ENCODE measurements at regions not wholly inside any gene's neighbourhood (a gene's known extent, or its start where the extent isn't known, plus 50 kb on each side); places are given as distances from the start of the nearest gene placed in this dataset.

GRCh38 chr2:38173683-38174082 lies 97.7 kb upstream of the CYP1B1 start:
- no peaks in the 10 kb centered on the region for H3K36me3 ChIP-seq (ENCODE audit: insufficient read depth)
- no peak for TF ChIP-seq CTCF (conservative IDR thresholded peaks at IDR 0.05; ENCODE audit: low read depth, low read length)
- H3K27me3 ChIP-seq (ENCODE audit: insufficient read depth, low read depth): no peaks in the 10 kb centered on the region
- H4K20me1 ChIP-seq (ENCODE audit: insufficient read depth): no peaks in the 10 kb centered on the region
- no peak overlapping the region for H3K9ac ChIP-seq
- no peak overlapping the region for H3K4me3 ChIP-seq (IDR thresholded peaks at IDR 0.05; ENCODE audit: insufficient read depth, low read depth, low read length)
- no peak overlapping the region for H3K27ac ChIP-seq
- H3K4me1 ChIP-seq (ENCODE audit: low read depth, poor library complexity, severe bottlenecking): peaks cover 23% of the 10 kb centered on the region
- no peaks in the 10 kb centered on the region for H3K79me2 ChIP-seq (ENCODE audit: insufficient read depth, low read depth)
- H3K4me2 ChIP-seq: no peak overlapping the region
- H2AFZ ChIP-seq (ENCODE audit: low read depth): no peak overlapping the region

- Histone ChIP-seq H3K9ac (no peak overlapping the region), H2AFZ (ENCODE audit: low read depth) (no peak overlapping the region), H3K36me3 (ENCODE audit: insufficient read depth) (no peaks in the 10 kb centered on the region), H3K79me2 (ENCODE audit: insufficient read depth, low read depth) (no peaks in the 10 kb centered on the region), H3K4me2 (no peak overlapping the region), H3K27ac (no peak overlapping the region), H3K27me3 (ENCODE audit: insufficient read depth, low read depth) (no peaks in the 10 kb centered on the region), H3K4me1 (ENCODE audit: low read depth, poor library complexity, severe bottlenecking) (peaks cover 36% of the 10 kb centered on the region), H3K4me3 (IDR thresholded peaks at IDR 0.05; ENCODE audit: insufficient read depth, low read depth, low read length) (no peak overlapping the region), H4K20me1 (ENCODE audit: insufficient read depth) (no peaks in the 10 kb centered on the region)
- no peak for TF ChIP-seq CTCF (conservative IDR thresholded peaks at IDR 0.05; ENCODE audit: low read depth, low read length)
Measured at GRCh38 chr2:38171208-38171855, 95.4 kb upstream of the CYP1B1 start.

- TF ChIP-seq CTCF (conservative IDR thresholded peaks at IDR 0.05; ENCODE audit: low read depth, low read length): no peak
- Histone ChIP-seq H3K27ac (no peak overlapping the region), H3K9ac (no peak overlapping the region)
Measured at GRCh38 chr2:38170733-38171132, 94.8 kb upstream of the CYP1B1 start.

GRCh38 chr2:38170067-38170466 lies 94.1 kb upstream of the CYP1B1 start:
- Histone ChIP-seq H3K9ac (no peak overlapping the region), H3K27me3 (ENCODE audit: insufficient read depth, low read depth) (no peaks in the 10 kb centered on the region), H3K4me3 (IDR thresholded peaks at IDR 0.05; ENCODE audit: insufficient read depth, low read depth, low read length) (no peak overlapping the region), H4K20me1 (ENCODE audit: insufficient read depth) (no peaks in the 10 kb centered on the region), H2AFZ (ENCODE audit: low read depth) (no peak overlapping the region), H3K27ac (no peak overlapping the region), H3K4me1 (ENCODE audit: low read depth, poor library complexity, severe bottlenecking) (peaks cover 46% of the 10 kb centered on the region), H3K4me2 (no peak overlapping the region), H3K36me3 (ENCODE audit: insufficient read depth) (no peaks in the 10 kb centered on the region), H3K79me2 (ENCODE audit: insufficient read depth, low read depth) (no peaks in the 10 kb centered on the region)
- TF ChIP-seq CTCF (conservative IDR thresholded peaks at IDR 0.05; ENCODE audit: low read depth, low read length): no peak

More at GRCh38 chr2:38170733-38171132, 94.8 kb upstream of the CYP1B1 start:
- Histone ChIP-seq H3K27me3 (ENCODE audit: insufficient read depth, low read depth) (no peaks in the 10 kb centered on the region), H3K4me2 (no peak overlapping the region), H4K20me1 (ENCODE audit: insufficient read depth) (no peaks in the 10 kb centered on the region), H3K36me3 (ENCODE audit: insufficient read depth) (no peaks in the 10 kb centered on the region), H3K79me2 (ENCODE audit: insufficient read depth, low read depth) (no peaks in the 10 kb centered on the region), H3K4me1 (ENCODE audit: low read depth, poor library complexity, severe bottlenecking) (peaks cover 42% of the 10 kb centered on the region), H2AFZ (ENCODE audit: low read depth) (no peak overlapping the region), H3K4me3 (IDR thresholded peaks at IDR 0.05; ENCODE audit: insufficient read depth, low read depth, low read length) (no peak overlapping the region)
